SU-DHL-6 (cell line): ENCODE measurements at regions not wholly inside any gene's neighbourhood (a gene's known extent, or its start where the extent isn't known, plus 50 kb on each side); places are given as distances from the start of the nearest gene placed in this dataset.

Experiments used
- CTCF ChIP-seq: fragments of 200-600 bp; sonication (generic); IDR thresholded peaks from one replicate; pipeline ENCODE4 v1.5.1; 2017; ENCODE audit warnings: antibody characterized with exemption, mild to moderate bottlenecking, low read length, moderate library complexity; ENCODE audit not compliant: insufficient read depth, poor library complexity, severe bottlenecking
- EZH2phosphoT487 ChIP-seq: fragments of 200-600 bp; sonication (generic), shearing (Covaris generic); conservative IDR thresholded peaks from 2 replicates; pipeline ENCODE4 v1.6.1; 2018; ENCODE audit warnings: mild to moderate bottlenecking, antibody characterized with exemption, low read length, moderate library complexity, mixed read lengths

DNA sequence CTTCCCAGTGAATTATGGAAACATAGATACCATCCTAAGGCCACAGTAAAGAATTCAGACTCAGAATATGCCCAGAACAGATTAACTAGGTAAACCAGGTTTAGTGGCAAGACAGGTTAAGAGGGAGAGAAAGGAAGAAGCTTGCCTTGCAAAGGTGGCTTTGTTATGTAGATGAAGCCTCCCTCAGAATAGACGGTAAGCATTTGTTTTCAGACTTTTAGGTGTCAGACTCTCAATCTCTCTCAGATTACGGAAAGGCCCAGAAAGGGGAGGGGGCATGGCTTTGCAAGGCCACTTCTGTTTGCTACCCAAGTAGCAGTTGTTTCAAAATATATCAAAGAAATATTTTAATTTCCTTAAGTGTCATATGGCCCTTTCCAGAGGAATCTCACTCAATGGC lies 457.1 kb upstream of the BOD1L1 start:
- no peak for TF ChIP-seq CTCF
- TF ChIP-seq EZH2phosphoT487, result no peak
